ENCODE measurements at regions not wholly inside any gene's neighbourhood (a gene's known extent, or its start where the extent isn't known, plus 50 kb on each side); places are given as distances from the start of the nearest gene placed in this dataset.

DNA sequence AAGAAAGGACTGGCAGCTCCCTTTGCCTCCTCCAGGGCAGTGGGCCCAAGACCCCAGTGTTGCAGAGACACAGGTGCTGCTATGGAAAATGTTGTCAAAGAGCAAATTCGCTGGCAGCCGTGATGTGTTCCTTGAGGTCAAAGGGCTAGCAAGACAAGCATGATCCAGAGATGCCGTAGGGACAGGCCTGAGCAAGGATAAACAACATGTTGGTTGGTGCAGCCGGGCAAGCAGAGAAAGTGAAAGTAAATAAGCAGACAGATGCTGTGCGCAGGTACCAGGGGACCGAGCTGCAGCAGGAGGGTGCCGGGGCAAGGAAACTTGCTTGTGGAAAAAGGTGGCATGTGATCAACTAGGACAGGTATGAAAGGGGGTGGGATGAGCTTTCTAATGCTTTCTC is 125.5 kb upstream of the NECTIN1 start (continued):
- TF ChIP-seq KAT7 (CRISPR knock-in tag; IDR thresholded peaks at IDR 0.05; ENCODE audit: borderline replicate concordance) (no peak), RFX1 (IDR thresholded peaks at IDR 0.05) (no peak), CTBP1 (IDR thresholded peaks at IDR 0.05; ENCODE audit: borderline replicate concordance) (no peak), FIP1L1 (IDR thresholded peaks at IDR 0.05; ENCODE audit: low read depth, low read length, poor library complexity, severe bottlenecking) (no peak), MAFF (IDR thresholded peaks at IDR 0.05; ENCODE audit: low read length) (no peak), SLC30A9 (CRISPR knock-in tag; IDR thresholded peaks at IDR 0.05) (no peak), ELF1 (tag; IDR thresholded peaks at IDR 0.05) (no peak), TCF7L2 (IDR thresholded peaks at IDR 0.05; ENCODE audit: low read depth, low read length) (no peak)
- TF ChIP-seq, protein P1, sequence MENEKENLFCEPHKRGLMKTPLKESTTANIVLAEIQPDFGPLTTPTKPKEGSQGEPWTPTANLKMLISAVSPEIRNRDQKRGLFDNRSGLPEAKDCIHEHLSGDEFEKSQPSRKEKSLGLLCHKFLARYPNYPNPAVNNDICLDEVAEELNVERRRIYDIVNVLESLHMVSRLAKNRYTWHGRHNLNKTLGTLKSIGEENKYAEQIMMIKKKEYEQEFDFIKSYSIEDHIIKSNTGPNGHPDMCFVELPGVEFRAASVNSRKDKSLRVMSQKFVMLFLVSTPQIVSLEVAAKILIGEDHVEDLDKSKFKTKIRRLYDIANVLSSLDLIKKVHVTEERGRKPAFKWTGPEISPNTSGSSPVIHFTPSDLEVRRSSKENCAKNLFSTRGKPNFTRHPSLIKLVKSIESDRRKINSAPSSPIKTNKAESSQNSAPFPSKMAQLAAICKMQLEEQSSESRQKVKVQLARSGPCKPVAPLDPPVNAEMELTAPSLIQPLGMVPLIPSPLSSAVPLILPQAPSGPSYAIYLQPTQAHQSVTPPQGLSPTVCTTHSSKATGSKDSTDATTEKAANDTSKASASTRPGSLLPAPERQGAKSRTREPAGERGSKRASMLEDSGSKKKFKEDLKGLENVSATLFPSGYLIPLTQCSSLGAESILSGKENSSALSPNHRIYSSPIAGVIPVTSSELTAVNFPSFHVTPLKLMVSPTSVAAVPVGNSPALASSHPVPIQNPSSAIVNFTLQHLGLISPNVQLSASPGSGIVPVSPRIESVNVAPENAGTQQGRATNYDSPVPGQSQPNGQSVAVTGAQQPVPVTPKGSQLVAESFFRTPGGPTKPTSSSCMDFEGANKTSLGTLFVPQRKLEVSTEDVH (IDR thresholded peaks at IDR 0.05; ENCODE audit: low read depth, partially characterized antibody), result no peak
- TF ChIP-seq, protein P2, sequence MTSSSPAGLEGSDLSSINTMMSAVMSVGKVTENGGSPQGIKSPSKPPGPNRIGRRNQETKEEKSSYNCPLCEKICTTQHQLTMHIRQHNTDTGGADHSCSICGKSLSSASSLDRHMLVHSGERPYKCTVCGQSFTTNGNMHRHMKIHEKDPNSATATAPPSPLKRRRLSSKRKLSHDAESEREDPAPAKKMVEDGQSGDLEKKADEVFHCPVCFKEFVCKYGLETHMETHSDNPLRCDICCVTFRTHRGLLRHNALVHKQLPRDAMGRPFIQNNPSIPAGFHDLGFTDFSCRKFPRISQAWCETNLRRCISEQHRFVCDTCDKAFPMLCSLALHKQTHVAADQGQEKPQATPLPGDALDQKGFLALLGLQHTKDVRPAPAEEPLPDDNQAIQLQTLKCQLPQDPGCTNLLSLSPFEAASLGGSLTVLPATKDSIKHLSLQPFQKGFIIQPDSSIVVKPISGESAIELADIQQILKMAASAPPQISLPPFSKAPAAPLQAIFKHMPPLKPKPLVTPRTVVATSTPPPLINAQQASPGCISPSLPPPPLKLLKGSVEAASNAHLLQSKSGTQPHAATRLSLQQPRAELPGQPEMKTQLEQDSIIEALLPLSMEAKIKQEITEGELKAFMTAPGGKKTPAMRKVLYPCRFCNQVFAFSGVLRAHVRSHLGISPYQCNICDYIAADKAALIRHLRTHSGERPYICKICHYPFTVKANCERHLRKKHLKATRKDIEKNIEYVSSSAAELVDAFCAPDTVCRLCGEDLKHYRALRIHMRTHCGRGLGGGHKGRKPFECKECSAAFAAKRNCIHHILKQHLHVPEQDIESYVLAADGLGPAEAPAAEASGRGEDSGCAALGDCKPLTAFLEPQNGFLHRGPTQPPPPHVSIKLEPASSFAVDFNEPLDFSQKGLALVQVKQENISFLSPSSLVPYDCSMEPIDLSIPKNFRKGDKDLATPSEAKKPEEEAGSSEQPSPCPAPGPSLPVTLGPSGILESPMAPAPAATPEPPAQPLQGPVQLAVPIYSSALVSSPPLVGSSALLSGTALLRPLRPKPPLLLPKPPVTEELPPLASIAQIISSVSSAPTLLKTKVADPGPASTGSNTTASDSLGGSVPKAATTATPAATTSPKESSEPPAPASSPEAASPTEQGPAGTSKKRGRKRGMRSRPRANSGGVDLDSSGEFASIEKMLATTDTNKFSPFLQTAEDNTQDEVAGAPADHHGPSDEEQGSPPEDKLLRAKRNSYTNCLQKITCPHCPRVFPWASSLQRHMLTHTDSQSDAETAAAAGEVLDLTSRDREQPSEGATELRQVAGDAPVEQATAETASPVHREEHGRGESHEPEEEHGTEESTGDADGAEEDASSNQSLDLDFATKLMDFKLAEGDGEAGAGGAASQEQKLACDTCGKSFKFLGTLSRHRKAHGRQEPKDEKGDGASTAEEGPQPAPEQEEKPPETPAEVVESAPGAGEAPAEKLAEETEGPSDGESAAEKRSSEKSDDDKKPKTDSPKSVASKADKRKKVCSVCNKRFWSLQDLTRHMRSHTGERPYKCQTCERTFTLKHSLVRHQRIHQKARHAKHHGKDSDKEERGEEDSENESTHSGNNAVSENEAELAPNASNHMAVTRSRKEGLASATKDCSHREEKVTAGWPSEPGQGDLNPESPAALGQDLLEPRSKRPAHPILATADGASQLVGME (CRISPR knock-in tag; IDR thresholded peaks at IDR 0.05), result no peak
- TF ChIP-seq, protein P3, sequence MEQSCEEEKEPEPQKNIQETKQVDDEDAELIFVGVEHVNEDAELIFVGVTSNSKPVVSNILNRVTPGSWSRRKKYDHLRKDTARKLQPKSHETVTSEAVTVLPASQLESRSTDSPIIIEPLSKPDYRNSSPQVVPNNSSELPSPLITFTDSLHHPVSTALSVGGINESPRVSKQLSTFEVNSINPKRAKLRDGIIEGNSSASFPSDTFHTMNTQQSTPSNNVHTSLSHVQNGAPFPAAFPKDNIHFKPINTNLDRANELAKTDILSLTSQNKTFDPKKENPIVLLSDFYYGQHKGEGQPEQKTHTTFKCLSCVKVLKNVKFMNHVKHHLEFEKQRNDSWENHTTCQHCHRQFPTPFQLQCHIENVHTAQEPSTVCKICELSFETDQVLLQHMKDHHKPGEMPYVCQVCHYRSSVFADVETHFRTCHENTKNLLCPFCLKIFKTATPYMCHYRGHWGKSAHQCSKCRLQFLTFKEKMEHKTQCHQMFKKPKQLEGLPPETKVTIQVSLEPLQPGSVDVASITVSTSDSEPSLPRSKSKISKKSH (CRISPR knock-in tag; IDR thresholded peaks at IDR 0.05), result no peak

Measured in K562 (cell line).